ENCODE measurements at regions not wholly inside any gene's neighbourhood (a gene's known extent, or its start where the extent isn't known, plus 50 kb on each side); places are given as distances from the start of the nearest gene placed in this dataset.

GRCh38 chr20:7302250-7302649, 534.8 kb downstream of the BMP2 start:
- POLR2A ChIA-PET = no interaction called here
- CTCF ChIA-PET = no interaction called here

DNA sequence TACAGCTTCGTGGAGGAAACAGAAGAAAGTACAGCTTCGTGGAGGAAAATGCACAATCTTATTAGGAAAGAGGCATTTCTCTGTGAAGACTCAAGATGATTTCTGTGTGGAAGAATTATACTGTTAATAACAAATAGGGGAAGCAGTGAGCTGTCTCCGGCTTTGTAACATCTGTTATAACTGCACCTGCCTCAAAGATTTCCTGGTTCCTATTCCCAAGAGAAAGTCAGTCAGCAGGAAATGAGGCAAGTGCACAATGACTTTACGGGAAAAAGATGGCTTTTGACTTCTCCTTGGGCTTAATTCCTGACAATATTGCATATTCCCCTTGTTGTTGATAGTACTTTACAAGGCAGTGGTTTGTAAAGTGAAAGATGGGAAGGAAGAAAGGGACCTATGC, 538.5 kb downstream of the BMP2 start:
- ChIA-PET CTCF (no interaction called here), POLR2A (no interaction called here)

DNA sequence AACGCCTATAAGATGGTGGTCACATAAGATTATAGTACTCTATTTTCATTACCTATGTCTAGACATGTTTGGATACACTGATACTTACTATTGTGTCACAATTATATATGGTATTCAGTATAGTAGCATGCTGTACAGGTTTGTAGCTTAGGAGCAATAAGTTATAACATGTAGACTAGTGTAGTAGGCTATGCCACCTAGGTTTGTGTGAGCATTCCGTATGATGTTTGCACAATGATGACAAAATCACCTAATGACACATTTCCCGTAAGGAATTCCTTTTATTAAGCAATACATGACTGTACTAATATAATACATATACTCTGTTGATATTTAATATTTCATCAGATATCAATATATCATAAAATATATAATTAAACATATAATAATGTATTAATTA, 540.7 kb downstream of the BMP2 start:
- POLR2A ChIA-PET = no interaction called here
- CTCF ChIA-PET = no interaction called here

- ChIA-PET POLR2A (no interaction called here), CTCF (no interaction called here)
Measured at GRCh38 chr20:7313047-7313446, 545.6 kb downstream of the BMP2 start.

DNA sequence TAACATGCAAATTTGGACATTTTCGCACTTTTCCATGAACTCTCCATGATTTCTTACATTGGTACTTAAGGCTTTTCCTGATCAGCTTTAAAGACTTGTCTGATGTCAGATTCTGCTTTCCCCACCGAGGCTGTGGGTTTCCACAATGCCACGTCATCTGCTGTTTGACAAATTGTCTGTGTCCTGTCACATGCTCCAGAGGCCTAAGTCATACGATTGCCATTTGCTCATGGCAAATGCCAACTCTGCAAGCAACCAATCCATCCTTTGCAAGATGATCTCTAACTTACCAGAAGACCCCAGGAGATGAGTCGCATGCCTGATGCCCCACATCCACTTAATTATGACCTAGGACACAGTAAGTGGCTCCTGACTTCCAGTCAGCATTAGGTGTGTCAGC, 556.5 kb downstream of the BMP2 start:
- ChIA-PET POLR2A (no interaction called here), CTCF (no interaction called here)

GRCh38 chr20:7327810-7328209, 560.3 kb downstream of the BMP2 start:
- ChIA-PET CTCF (no interaction called here), POLR2A (no interaction called here)

DNA sequence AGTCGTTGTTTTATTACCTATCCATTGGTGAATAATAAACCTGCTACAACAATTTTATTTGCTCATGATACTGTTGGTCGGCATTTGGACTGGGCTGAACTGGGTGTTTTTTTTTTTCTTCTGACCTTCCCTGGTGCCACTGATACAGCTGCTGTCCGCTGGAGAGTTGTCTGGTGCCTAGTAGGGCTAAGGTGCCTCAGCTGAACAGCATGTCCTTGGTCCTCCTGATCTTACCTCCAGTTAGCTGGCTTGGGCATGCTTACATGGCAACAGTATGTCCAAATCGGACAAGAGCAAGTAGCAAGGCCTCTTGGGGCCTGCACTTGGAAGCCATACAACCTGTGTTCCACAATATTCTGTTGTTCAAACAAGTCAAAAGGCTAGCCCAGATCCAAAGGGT, 563.4 kb downstream of the BMP2 start:
- ChIA-PET POLR2A (no interaction called here), CTCF (no interaction called here)

GRCh38 chr20:7332169-7332568, 564.7 kb downstream of the BMP2 start:
- POLR2A ChIA-PET = no interaction called here
- CTCF ChIA-PET = no interaction called here

- ChIA-PET CTCF (no interaction called here), POLR2A (no interaction called here)
Measured at GRCh38 chr20:7333841-7334240, 566.4 kb downstream of the BMP2 start.

DNA sequence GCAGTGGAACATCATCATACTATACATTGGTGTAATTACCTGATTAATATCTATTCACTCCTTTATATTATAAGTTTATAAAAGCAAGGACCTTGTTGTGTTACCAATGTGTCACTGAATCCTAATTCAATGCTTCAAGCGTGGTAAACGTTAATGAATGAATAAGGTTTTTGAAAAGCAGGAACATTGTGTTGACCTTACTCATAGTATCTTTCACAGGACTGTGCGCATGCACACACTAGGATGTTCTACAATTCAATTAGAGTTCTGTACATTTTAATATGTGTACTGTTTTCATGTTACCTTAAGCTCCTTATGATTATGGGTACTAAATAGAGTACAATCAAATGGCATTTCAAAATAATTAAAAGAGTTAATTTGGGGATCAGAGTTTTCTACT, 578.5 kb downstream of the BMP2 start:
- POLR2A ChIA-PET = interaction anchor here (0.5 kb wide), 1 partner anchor 1121 kb away, joined by 3 read pairs; no protein-coding TSS in a partner anchor
- CTCF ChIA-PET = no interaction called here

- CTCF ChIA-PET = no interaction called here
- POLR2A ChIA-PET = interaction anchor here (0.5 kb wide), 1 partner anchor 1122 kb away, joined by 3 read pairs; no protein-coding TSS in a partner anchor
Measured at GRCh38 chr20:7346562-7346961, 579.1 kb downstream of the BMP2 start.

DNA sequence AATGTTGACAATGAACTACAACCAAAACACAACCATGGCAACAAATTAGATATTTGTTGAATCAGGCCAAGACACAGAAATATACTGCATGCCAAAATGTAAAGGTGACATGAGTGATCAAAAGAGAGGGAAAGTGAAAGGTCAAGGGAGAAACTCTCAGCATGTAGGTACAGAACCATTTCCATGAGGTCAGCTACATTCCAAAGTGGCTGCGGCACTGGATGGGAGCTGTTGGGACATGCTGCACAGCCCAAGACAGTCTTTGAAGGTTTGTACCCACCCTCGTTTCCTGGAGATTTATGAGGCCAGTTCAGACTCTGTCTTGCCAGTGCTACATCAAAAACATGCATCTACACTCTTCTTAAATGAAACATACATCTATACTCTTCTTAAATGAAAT, 579.9 kb downstream of the BMP2 start:
- ChIA-PET CTCF (no interaction called here), POLR2A (no interaction called here)

DNA sequence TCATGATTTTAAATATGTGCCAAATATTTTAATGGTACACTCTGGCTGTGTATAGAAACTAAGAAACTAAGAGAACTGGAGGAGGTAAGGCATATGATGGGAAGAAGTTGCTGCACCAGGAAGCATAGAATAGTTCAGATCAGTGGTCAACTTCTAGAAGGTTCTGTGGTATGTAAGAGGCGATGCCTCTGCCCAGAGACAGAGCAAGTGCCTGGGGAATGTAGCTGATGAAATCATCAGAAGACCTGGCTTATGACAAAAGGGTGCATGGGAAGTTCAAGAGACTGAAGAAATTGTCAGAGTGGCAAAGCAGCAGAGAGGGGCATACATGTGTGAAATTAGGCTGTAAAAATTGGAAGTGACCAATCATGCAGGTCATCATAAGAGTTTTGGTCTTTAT, 580.8 kb downstream of the BMP2 start:
- ChIA-PET POLR2A (no interaction called here), CTCF (no interaction called here)

GRCh38 chr20:7352165-7352564, 584.7 kb downstream of the BMP2 start:
- ChIA-PET POLR2A (no interaction called here), CTCF (no interaction called here)

DNA sequence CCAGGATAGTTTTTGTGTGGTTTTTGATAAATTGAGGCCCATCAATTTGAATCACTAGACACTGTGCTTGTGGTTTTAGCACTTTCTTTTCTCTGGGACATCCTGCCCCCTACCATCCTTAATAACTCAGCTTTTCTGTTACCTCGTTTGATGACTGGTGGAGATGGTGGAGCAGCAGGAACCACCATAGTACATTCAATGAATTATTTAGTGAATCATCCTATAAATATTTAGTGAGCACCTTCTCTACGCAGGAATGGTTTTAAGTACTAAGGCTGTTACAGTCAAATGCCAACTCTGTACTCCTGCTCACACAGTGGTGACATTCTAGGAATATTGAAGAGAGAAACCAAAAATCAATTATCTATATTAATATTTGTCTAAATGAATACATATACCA, 585.2 kb downstream of the HAO1 start:
- ChIA-PET CTCF (no interaction called here), POLR2A (no interaction called here)

- POLR2A ChIA-PET = no interaction called here
- CTCF ChIA-PET = no interaction called here
Measured at GRCh38 chr20:7358670-7359069, 581.6 kb downstream of the HAO1 start.

GRCh38 chr20:7359739-7360138, 580.5 kb downstream of the HAO1 start:
- POLR2A ChIA-PET = no interaction called here
- CTCF ChIA-PET = no interaction called here

- POLR2A ChIA-PET = no interaction called here
- CTCF ChIA-PET = no interaction called here
Measured at GRCh38 chr20:7361321-7361720, 578.9 kb downstream of the HAO1 start.

- POLR2A ChIA-PET = no interaction called here
- CTCF ChIA-PET = no interaction called here
Measured at GRCh38 chr20:7361931-7362330, 578.3 kb downstream of the HAO1 start.

DNA sequence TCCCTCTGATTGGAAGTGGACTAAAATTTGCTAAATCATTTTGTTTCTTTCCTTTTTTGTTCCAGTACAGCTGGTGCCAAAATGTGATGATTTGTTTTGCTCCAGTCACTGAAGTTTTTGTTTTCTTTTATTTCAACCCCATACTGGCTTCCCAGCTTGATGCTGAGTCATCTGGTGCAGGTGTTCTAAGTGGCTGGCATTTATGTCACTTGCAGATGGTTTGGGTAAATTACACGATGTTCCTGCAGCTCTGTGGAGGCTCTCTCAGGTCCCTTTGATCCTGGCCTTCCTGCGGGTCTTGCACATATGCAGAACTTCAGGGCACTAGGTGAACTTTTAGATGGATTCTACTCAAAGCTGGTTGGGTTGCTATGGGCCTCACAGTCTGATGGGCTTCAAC, 577.7 kb downstream of the HAO1 start:
- ChIA-PET CTCF (no interaction called here), POLR2A (no interaction called here)

DNA sequence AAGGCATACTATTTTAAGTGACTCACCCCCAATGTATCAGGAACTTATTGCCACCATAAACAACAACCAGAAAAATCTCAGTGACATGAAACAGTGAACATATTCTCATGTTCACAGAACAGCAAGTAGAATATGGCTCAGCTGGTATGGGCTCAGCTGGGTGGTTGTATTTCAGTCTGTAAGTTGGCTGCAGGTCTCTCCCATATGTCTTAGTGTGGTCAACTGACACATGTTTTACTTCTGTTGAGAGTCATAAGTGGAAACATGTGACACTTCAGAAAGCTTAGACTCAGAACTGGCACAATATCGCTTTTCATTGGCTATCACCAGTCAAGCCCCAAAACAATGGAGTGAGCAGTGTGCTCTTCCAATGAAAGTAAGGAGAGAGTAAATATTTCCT, 574.1 kb downstream of the HAO1 start:
- ChIA-PET CTCF (no interaction called here), POLR2A (no interaction called here)

GRCh38 chr20:7371518-7372163, 568.6 kb downstream of the HAO1 start:
- ChIA-PET CTCF (no interaction called here), POLR2A (no interaction called here)

DNA sequence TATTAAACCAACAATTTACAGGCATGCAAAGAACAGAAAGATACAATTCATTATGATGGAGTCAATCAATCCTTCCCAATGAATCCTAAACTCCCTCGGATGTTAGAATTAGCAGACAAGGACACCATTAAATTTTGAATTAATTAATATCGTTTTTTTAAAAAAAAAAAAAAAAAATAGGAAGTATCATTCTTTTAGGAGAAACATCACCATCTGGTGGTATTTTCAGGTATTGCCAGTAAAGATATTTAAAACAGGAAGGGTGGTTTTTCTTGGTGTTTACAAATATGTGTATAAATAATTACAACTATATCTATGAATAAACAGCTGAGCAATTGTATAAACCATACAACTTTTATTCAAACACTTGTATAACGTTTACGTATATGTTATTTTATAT, 564.4 kb downstream of the HAO1 start:
- CTCF ChIA-PET = no interaction called here
- POLR2A ChIA-PET = no interaction called here

Measured in activated CD8-positive, alpha-beta memory T cell treated with anti-CD3 and anti-CD28 coated beads for 36 hours (primary cell).